GM18858 (cell line): ENCODE measurements at regions not wholly inside any gene's neighbourhood (a gene's known extent, or its start where the extent isn't known, plus 50 kb on each side); places are given as distances from the start of the nearest gene placed in this dataset.

Source experiments
- ATAC-seq: cut with Tn5 transposase; IDR thresholded peaks from one replicate; pipeline ENCODE4 v1.9.1; 2021; ENCODE audit not compliant: unreplicated experiment

DNA sequence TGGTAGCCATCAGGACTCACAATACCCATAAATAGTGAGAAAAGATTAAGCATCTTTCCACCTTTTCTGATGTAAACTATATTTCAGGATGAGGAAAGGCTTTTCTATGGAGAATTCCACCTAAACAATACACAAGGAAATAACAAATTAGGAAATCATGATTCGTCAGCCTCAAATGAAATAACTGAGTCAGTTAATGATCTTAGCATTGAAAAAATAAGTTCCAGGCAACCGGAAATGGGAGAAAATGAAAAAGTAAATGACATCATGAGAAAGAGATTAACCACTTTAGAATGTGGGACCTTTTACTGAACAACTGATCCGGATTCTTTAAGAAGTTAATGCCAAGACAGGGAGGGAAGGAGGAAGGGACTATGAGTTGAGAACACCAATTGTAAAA, 742.3 kb downstream of the TNS3 start:
- ATAC-seq: no peak

GRCh38 chr7:46838463-46838862, 743.4 kb downstream of the TNS3 start:
- no peak for ATAC-seq

DNA sequence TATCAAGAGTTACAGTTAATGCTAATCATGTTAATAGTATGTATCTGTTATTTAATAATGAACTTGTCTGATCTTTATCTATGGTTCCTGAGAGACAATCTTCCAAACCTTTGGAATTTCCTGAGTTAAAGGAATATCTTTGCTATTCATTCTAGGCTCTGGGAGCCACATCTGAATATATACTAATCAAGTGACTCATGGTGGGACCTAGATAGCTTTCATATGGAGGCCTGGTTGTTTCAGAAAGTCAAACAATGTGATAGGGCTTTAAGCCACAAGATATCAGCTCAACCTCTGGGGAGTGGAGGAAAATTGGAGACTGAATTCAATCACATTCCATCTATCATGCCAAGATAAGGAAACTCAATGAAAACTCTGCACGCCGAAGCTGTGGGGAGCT, 746.4 kb downstream of the TNS3 start:
- ATAC-seq: no peak

- ATAC-seq: no peak
These were observed 747.0 kb downstream of the TNS3 start for GRCh38 chr7:46834921-46835320.

DNA sequence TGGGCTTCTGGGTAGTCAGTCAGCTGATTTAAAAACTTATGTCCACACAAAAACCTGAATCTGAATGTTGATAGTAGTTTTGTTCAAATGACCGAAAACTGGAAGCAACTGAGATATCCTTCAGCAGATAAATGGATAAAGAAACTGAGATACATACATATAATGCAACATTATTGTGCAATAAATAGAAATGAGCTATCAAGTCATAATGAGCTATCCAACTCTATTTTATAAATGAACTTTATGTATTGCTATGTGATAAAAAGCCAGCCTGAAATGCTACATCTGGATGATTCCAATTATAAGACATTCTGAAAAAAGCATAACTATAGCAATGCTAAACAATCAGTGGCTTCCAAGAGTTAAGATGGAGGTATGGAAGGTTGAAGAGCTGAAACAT, 748.7 kb downstream of the TNS3 start:
- ATAC-seq: no peak

- ATAC-seq: no peak
These were observed 749.8 kb downstream of the TNS3 start for GRCh38 chr7:46832136-46832535.

DNA sequence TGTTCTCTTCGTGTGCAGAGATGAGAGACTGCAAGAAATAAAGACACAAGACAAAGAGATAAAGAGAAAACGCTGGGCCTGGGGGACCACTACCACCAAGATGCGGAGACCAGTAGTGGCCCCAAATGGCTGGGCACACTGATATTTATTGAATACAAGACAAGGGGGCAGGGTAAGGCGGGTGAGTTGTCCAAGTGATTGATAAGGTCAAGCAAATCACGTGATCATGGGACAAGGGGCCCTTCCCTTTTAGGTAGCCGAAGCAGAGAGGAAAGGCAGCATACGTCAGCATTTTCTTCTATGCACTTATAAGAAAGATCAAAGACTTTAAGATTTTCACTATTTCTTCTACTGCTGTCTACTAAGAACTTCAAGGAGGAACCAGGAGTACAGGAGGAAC, 762.1 kb downstream of the TNS3 start:
- no peak for ATAC-seq

- ATAC-seq: no peak
These were observed 767.2 kb downstream of the TNS3 start for GRCh38 chr7:46814516-46815250.

- ATAC-seq: no peak
These were observed 769.7 kb downstream of the TNS3 start for GRCh38 chr7:46812101-46812675.

DNA sequence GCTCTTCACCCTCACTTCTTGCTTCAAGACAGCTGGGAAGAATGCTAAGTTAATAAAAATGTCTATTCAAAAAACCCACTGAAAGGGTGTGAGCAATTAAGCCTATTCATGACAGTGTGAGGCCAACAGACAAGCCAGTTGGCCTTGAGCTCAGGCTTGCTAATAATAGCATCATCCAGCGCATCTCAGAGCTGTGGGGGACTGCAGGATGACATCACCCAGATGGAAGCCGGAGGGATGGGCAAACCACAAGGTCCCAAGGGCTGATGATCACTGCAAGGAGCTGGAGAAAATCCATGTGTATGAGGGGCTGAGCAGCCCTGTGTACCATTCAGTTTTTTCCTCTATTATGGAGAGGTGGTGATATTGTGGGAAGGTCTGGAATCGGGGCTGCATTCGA, 770.4 kb downstream of the TNS3 start:
- no peak for ATAC-seq

GRCh38 chr7:46810986-46811385, 770.9 kb downstream of the TNS3 start:
- ATAC-seq: no peak

- no peak for ATAC-seq
These were observed 772.0 kb downstream of the TNS3 start for GRCh38 chr7:46809886-46810285.

GRCh38 chr7:46806856-46807255, 775.1 kb downstream of the TNS3 start:
- no peak for ATAC-seq

DNA sequence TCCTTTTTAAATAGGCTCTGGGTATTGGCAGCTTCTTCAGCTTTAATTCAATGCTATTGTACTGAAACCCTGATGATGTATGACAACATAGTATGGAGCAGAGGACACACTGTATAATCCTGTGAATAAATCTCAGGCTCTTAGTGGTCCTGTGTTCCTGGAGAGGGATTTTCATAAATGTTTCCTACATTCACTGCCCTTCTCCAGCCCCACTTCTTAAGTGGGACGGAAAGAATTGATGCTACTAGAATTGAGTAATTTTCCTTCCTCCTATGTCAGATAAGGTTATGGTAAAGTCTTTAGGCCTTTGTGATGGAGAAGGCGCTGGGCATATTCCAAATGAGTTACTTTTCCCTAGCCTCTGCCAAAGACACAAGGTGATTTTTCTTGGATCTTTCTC, 779.4 kb downstream of the TNS3 start:
- ATAC-seq: no peak

DNA sequence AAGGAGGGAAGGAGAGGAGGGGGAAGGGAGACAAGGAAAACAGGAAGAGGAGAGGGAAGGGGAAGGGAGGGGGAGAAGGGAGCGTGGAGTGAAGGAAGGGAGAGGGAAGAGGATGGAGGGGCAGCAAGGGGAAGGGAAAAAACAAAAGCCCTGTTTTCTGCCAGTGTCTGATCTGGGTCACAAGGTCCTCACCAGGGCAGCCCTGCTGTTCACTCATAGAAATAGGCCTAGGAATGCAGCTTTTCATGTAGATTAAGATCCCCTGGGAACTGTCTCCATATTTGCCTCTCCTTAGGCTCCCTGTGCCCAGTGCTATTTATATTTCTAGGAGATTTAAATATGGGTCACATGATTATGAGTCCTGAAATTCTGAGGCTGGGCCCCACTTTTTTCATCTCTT, 790.7 kb downstream of the TNS3 start:
- no peak for ATAC-seq

DNA sequence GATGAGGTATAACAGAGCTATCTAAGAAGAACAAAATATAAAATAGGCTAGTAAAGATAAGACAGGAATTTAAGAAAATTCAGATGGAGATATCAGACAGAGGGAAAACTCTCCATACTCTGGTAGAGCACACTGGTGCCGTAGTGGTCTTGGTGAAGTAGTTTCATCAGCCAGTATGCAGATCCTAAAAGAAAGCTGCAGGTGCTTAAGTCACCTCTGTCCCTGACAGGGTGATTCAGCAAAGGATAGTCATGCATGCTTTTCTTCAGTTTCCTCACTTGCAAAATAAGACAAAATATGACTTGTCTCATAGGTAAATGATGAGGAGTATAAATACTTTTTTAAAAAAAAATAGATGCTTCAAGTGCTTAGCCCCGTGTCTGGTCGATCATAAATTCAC, 794.9 kb downstream of the TNS3 start:
- ATAC-seq: no peak

GRCh38 chr7:46786221-46786954, 795.5 kb downstream of the TNS3 start:
- ATAC-seq: no peak

DNA sequence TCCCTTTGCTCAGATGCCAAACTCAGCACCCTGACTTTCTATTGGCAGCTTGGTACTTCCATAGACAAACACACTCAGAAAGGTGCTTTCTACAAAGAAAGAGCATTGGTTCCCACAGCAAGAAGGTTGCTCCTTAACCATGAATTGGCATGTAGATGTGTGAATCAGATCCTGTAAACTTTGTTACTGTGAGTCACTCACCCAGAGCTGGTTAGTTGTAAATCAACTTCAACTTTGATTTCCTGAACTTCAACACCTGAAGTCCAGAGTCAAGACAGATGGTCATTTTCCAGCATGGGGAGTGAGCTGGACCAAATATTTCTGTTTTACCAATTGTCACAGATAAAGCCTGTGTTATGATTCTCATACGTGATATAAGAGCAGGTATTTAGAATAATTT, 797.2 kb downstream of the TNS3 start:
- ATAC-seq: no peak

DNA sequence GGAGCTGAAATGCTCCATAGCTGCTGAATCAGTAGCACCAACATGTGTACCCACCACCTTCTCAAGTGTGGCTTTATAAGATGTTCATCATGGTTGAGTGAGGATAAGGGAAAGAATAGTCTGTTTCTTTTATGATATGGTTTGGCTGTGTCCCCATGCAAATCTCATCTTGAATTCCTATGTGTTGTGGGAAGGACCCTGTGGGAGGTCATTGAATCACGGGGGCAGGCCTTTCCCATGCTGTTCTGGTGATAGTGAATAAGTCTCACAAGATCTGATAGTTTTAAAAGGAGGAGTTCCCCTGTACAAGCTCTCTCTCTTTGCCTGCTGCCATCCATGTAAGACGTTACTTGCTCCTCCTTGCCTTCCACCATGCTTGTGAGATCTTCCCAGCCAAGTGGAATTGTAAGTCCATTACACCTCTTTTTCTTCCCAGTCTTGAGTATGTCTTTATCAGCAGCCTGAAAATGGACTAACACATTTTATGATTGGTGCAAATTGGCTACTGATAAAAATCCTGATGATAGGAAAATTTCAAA, 799.9 kb downstream of the TNS3 start:
- ATAC-seq: no peak

DNA sequence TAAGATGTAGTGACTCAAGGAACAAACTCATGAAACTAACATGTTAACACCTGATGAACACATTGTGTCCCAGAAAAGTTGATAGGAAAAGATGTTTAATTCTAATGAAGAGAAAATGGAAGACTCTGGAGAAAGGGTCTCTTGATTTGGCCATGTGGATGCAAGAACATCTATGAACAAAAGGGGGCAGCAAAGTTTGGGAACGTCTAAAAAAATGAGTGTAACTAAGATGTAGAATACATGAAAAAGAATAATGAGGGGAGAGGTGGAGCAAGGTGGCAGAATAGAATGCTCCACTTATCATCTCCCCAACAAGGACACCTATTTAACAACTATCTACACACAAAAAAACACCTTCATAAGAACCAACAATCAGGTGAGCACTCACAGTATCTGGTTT, 805.1 kb downstream of the TNS3 start:
- no peak for ATAC-seq

DNA sequence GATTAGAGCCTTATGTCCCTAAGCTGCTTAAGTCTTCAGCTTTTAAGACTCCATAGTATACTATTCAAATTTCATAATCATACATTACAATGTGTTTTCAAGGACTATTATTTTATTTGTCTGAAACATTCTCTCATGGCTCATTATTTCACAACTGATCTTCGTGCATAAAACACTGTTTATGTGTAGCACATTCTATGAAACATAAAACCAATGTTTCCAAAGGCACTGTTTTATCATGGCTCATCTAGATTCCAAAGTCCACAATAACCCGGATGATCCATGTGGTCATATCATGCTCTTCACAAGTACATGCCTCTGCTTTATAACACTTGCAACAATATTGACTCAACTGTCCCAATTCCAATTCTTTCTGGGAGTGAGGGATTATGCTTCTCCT, 806.1 kb downstream of the TNS3 start:
- ATAC-seq: no peak

GRCh38 chr7:46775020-46775419, 806.9 kb downstream of the TNS3 start:
- no peak for ATAC-seq
